Lung (tissue), 11 donors: ENCODE measurements at regions not wholly inside any gene's neighbourhood (a gene's known extent, or its start where the extent isn't known, plus 50 kb on each side); places are given as distances from the start of the nearest gene placed in this dataset.

Source experiments
- ATAC-seq: fragments of 200-7000 bp; cut with Tn5 transposase; one replicate; pipeline ENCODE4 v1.9.1; 2020; ENCODE audit warnings: moderate number of reproducible peaks; ENCODE audit not compliant: insufficient read depth, low FRiP score
- DNase-seq, 3 donors: peaks; one replicate each; pipeline ENCODE4 v3.0.0-alpha.2; 2013 to 2017
- H3K27ac ChIP-seq, 2 donors: one replicate each; pipeline ENCODE4 v1.5.1; 2013; ENCODE audit warnings: mild to moderate bottlenecking in 2 of 2, moderate library complexity in 2 of 2, control low read depth in 1 of 2, inconsistent platforms in 1 of 2, low read depth in 1 of 2, low read length in 1 of 2
- H3K27me3 ChIP-seq, 3 donors: one replicate each; pipeline ENCODE4 v1.5.1; 2013; ENCODE audit warnings: low read length in 2 of 3; ENCODE audit not compliant: control insufficient read depth in 3 of 3, insufficient read depth in 3 of 3
- H3K36me3 ChIP-seq, 4 donors: one replicate each; pipeline ENCODE4 v1.5.1; 2013; ENCODE audit warnings: low read length in 4 of 4, mild to moderate bottlenecking in 1 of 4, moderate library complexity in 1 of 4; ENCODE audit not compliant: control insufficient read depth in 4 of 4, insufficient read depth in 4 of 4
- H3K4me1 ChIP-seq, 5 donors: one replicate each; pipeline ENCODE4 v1.5.1; 2013; ENCODE audit warnings: low read length in 5 of 5, mild to moderate bottlenecking in 2 of 5, moderate library complexity in 1 of 5; ENCODE audit not compliant: control insufficient read depth in 5 of 5, insufficient read depth in 5 of 5
- H3K4me3 ChIP-seq: one replicate; pipeline ENCODE4 v1.5.1; 2013; ENCODE audit warnings: mild to moderate bottlenecking, control low read depth, moderate library complexity
- H3K9ac ChIP-seq, 2 donors: one replicate each; pipeline ENCODE4 v1.5.1; 2013; ENCODE audit warnings: low read length in 2 of 2, control low read depth in 1 of 2; ENCODE audit not compliant: insufficient read depth in 1 of 2
- H3K9me3 ChIP-seq, 4 donors: one replicate each; pipeline ENCODE4 v1.5.1; 2013; ENCODE audit warnings: low read length in 3 of 4, mild to moderate bottlenecking in 1 of 4, moderate library complexity in 1 of 4; ENCODE audit not compliant: control insufficient read depth in 4 of 4, insufficient read depth in 3 of 4
- CTCF ChIP-seq: IDR thresholded peaks from 2 replicates; pipeline ENCODE4 v1.5.1; 2012; ENCODE audit warnings: mild to moderate bottlenecking; ENCODE audit errors: control extremely low read depth, extremely low read depth
- WGBS, 2 donors: extraction: QIAGEN DNeasy Blood & Tissue Kit; methylation state at CpG; one replicate each; pipeline ENCODE4 v1.1.7; 2013; 5-methylcytosine and 5-hydroxymethylcytosine counted together
- donor health status: control.
- donor health status: control.
- donor health status: Bipolar disorder and iron deficiency.
- donor health status: healthy.
- donor health status: DM: yes; HTN: yes; CAD: no.

- WGBS, 2 donors = 85 to 90% methylated on average over 13 of the region's 13 CpGs
- peaks cover 0 to 2% (median 0%) of the 10 kb centered on the region in 4 donors for H3K9me3 ChIP-seq
- H3K9ac ChIP-seq = no peak overlapping the region
- no peaks in the 10 kb centered on the region for H3K36me3 ChIP-seq
- H3K27ac ChIP-seq = no peak overlapping the region
- no peak for DNase-seq
- H3K4me3 ChIP-seq = no peak overlapping the region
- no peak for TF ChIP-seq CTCF
- H3K4me1 ChIP-seq = peaks cover 0 to 5% (median 0%) of the 10 kb centered on the region in 5 donors
- no peak for ATAC-seq
- H3K27me3 ChIP-seq = no peaks in the 10 kb centered on the region
Measured at GRCh38 chr6:761997-762396, 69.1 kb upstream of the EXOC2 start.

- ATAC-seq (no peak), DNase-seq (no peak)
- no peak overlapping the region for H3K4me3 ChIP-seq
- no peak overlapping the region for H3K27ac ChIP-seq
- H3K27me3 ChIP-seq = no peaks in the 10 kb centered on the region
- WGBS, 2 donors = 88 to 91% methylated on average over 47 to 48 of the region's 48 CpGs
- no peak for TF ChIP-seq CTCF
- peaks cover 0 to 2% (median 0%) of the 10 kb centered on the region in 4 donors for H3K9me3 ChIP-seq
- H3K4me1 ChIP-seq = no peaks in the 10 kb centered on the region
- H3K9ac ChIP-seq = no peak overlapping the region
- H3K36me3 ChIP-seq = no peaks in the 10 kb centered on the region
Measured at GRCh38 chr6:760982-761955, 68.3 kb upstream of the EXOC2 start.

- no peaks in the 10 kb centered on the region for H3K36me3 ChIP-seq
- no peaks in the 10 kb centered on the region for H3K4me1 ChIP-seq
- DNase-seq = no peak
- no peak for TF ChIP-seq CTCF
- WGBS, 2 donors = 95 to 96% methylated on average over 3 of the region's 3 CpGs
- no peak overlapping the region for H3K27ac ChIP-seq
- H3K9me3 ChIP-seq = no peaks in the 10 kb centered on the region
- no peak overlapping the region for H3K4me3 ChIP-seq
- H3K27me3 ChIP-seq = no peaks in the 10 kb centered on the region
- H3K9ac ChIP-seq = no peak overlapping the region
- ATAC-seq = no peak
Measured at GRCh38 chr6:759729-760128, 66.8 kb upstream of the EXOC2 start.

GRCh38 chr6:756224-756623 lies 63.3 kb upstream of the EXOC2 start:
- H3K36me3 ChIP-seq = no peaks in the 10 kb centered on the region
- ATAC-seq = no peak
- no peak overlapping the region for H3K4me3 ChIP-seq
- no peaks in the 10 kb centered on the region for H3K4me1 ChIP-seq
- no peak for TF ChIP-seq CTCF
- H3K27me3 ChIP-seq = no peaks in the 10 kb centered on the region
- H3K27ac ChIP-seq = no peak overlapping the region
- no peak overlapping the region for H3K9ac ChIP-seq
- H3K9me3 ChIP-seq = no peaks in the 10 kb centered on the region
- no peak for DNase-seq
